Activated T-cell treated with anti-CD3 and anti-CD28 coated beads, Interleukin-2, amount 50 U/mL, for 1 hour (primary cell): ENCODE measurements at regions not wholly inside any gene's neighbourhood (a gene's known extent, or its start where the extent isn't known, plus 50 kb on each side); places are given as distances from the start of the nearest gene placed in this dataset.
A peak's percentile ranks its signal among the peaks of the same experiment; 100 is the strongest.

Source experiments
- DNase-seq: peaks from one replicate; pipeline ENCODE4 v3.0.0-alpha.2; 2020

- no peak for DNase-seq
Observed at GRCh38 chr14:73780896-73781295, 66.7 kb upstream of the PNMA1 start.

- DNase-seq = no peak
Observed at GRCh38 chr14:73780391-73780790, 66.2 kb upstream of the PNMA1 start.

DNA sequence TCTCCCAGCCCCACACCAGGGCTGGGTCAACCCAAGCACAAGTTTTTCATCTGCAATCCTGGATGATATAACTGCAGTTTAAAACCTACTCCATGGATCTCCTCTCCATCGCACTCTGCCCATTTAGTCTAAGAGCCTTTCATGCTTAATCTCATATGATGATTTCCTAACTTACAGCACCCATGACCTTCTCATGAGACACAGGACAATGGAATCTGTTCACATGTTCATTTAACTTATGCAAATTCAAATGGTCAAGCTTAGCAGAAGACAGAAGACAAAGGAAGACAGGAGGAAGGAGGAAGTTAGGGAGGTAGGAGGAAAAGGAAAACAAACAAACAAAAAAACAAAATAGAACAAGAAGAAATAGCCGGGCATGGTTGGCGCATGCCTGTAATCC is 64.6 kb upstream of the PNMA1 start:
- no peak for DNase-seq

GRCh38 chr14:73777420-73777819 is 63.2 kb upstream of the PNMA1 start:
- no peak for DNase-seq

DNA sequence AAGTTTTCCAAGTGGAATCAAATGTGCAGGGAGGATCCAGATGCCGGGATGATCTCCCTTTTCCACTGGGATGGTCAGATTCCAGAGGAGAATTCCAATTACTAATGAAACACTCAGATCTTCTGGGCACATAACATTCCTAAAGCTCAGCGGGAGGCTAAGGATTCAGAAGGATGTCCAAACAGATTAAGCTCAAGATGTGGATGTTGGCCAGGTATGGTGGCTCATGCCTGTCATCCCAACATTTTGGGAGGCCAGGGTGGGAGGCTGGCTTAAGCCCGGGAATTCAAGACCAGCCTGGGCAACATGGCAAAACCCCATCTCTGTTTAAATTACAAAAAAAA is 62.0 kb upstream of the PNMA1 start:
- no peak for DNase-seq

DNA sequence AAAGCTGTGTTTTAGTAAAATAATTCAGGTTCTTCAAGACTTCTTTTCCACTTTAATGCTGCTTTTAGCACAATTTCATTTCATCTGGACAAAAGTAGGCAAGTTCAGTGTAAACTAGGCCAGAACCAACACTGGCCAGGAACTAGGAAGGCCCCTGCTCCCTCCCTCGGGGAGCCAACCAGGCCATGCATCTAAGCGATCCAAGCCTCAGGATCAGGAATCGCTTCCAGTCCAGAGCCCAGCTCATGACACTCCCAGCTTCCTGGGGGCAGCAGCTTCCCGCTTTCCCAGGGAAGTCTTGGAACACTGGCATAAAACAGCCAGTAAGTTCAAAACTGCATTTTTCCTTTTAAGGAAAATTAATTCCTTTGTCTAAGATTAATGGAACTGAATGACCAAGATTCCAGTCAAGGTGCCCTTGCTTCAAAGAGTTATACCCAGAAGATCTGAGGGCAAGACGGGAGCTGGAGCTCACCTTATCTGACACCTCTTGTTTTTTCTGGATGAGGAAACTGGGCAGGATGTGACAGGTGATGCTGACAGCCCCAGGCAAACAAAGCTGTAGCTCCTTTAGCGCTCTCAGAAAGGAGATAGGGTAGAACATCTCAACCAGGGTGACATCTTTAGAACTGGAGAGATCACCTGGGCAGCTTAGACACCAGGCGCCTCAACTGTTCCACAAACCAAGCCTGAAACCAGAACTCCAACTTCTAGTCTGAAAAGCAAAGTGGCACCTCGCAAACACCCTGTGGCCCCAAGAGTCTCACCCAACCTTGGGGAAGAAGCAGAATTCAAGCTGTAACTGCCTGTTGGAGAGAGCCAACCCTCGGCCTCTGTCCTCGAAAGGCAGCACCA is 61.4 kb upstream of the PNMA1 start:
- DNase-seq = no peak

GRCh38 chr14:73774671-73775070 is 60.5 kb upstream of the PNMA1 start:
- no peak for DNase-seq

DNA sequence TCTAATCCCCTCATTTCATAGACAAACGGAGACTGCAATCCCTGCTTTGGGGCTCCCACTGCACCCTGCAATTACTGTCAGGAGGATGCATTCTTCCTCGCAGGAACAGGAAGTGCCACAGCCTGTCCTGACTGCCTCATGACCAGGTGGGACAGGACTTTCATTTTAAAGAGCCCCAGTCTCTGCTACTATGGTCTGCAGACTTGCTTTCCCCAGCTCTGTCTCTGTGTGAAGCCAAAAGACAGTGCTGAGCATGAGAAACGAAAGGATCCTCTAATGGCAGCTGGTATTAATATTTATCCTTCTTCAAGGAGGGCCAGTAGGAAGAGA is 60.0 kb upstream of the PNMA1 start:
- no peak for DNase-seq

DNA sequence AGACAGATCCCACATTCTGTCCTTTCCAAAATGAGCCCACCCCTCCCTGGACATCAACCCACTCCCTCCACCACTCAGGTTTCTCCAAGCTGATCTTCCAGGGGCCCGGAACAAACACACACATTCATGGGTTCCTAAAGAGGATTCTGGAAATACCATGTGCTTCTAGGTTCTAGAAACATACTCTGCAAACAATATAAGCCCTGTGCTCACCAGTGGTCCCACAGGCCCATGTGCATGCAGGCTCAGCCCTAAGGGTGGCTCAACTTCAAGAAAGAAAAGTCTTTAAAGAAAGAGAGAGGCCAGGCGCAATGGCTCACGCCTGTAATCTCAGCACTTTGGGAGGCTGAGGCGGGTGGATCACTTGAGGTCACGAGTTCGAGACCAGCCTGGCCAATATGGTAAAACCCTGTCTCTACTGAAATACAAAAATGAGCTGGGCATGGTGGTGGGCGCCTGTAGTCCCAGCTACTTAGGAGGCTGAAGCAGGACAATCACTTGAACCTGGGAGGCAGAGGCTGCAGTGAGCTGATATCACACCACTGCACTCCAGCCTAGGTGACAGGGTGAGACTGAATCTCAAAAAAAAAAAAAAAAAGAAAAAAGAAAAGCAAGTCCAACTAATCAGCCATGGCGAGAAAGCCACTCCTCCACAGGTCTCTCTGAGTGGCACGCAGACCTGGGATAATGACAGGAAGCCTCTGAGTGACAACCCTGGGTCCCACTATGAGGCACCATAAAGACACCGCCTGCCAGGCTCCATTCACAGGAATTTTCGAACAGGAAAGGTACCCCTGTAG is 59.5 kb upstream of the PNMA1 start:
- DNase-seq = no peak

DNA sequence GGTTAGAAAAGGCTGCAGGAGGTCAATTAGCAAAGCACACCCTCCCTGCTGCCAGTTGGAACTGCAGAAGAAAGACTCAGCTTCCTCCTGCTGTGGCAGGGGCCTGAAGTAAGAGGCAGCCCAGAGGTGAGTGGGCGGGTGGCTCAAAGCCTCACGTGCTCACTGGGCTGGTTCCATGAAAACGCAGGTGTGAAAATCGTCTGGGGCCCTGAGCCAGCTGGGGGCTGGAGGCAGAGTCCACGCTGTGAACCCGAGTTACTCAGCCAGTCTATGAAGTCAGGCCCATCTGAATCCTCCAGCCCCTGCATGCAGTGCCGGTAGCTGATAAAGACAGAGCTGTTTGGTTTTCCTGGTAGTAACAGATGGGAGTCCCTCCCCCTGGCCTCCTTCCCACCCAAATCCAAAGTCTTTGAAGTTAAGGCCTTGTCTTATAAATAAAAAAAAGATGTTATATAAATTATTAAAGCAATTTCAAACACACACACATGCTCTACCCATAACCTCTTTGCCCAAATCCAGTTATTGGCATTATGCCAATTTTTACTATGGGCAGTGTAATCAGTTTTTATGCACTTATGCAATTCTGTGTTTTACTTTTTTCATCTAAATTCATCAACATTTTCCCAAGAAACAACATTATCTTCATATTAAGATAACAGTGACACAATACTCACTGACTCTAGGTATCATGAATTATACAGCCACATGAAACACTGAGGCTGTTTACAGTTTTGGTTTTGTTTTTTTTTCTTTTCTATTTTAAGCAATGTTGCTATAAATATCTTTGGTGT is 57.9 kb upstream of the PNMA1 start:
- peak; percentile 68 for DNase-seq

DNA sequence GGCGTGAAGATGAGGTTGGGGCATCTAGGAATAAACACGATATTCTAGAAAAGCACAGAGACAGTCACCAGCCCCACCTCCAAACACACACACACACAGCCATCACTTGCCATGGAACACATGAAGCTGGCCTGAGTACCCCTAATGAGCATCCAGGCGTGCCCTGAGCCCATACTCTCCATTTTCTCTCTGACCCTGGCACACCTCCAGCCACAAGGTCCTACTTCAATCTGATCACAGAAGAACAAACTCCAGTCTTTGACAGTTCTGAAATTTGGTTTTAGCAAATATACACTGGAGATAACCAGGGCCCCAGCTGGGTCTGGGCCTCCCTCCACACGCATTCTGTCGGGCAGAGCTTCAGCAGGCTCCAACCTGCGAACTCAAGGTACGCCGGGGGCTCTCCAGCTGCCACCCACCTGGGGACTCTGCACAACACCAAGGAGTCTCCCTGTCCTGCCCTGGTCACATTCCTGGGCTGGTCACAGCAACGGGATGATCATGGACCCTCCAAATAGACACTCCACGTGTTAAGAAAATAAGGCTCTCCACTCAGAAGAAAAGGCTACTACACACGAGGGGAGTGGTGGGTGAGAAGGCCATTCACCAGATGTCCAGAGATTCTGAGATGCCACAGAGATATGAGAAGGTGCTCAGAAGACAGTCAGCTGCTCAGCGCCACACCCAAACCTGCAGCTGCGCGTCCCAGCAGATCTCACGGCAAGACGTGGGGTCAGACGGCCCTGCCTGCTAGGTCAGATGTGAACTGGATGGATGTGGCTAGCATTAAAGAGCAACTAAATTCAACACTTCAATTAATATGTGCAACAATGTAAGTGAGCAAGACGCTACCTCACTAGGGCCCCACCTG is 57.0 kb upstream of the PNMA1 start:
- no peak for DNase-seq

GRCh38 chr14:73768107-73768506 is 53.9 kb upstream of the PNMA1 start:
- DNase-seq = no peak

GRCh38 chr14:73764406-73765280 is 50.5 kb upstream of the PNMA1 start:
- no peak for DNase-seq
